G401 (cell line): ENCODE measurements at regions not wholly inside any gene's neighbourhood (a gene's known extent, or its start where the extent isn't known, plus 50 kb on each side); places are given as distances from the start of the nearest gene placed in this dataset.
"Not testable (repeated sequence)": the region's sequence is repeated elsewhere in the genome, so short reads cannot be mapped to it uniquely, and the experiment has no call there.

Source experiments
- DNase-seq: peaks from one replicate; pipeline ENCODE4 v3.0.0-alpha.2; 2015; ENCODE audit warnings: low spot score
- in situ Hi-C: cut with HindIII; loops from 2 replicates; pipeline ENCODE4 v1.10.0; 2016; ENCODE audit warnings: low sequenced_read_pairs, mixed read lengths

- DNase-seq = no peak
- in situ Hi-C loops = no loop called here
Observed at GRCh38 chr11:81570669-81571068, 1163.0 kb downstream of the FAM181B start.

GRCh38 chr11:81569999-81570398 is 1163.7 kb downstream of the FAM181B start:
- in situ Hi-C loops = no loop called here
- DNase-seq = no peak

- in situ Hi-C loops = no loop called here
- no peak for DNase-seq
Observed at GRCh38 chr11:81568918-81569317, 1164.7 kb downstream of the FAM181B start.

GRCh38 chr11:81548123-81548522 is 1185.5 kb downstream of the FAM181B start:
- DNase-seq = no peak
- in situ Hi-C loops = no loop called here

- DNase-seq, in situ Hi-C loops: not testable (repeated sequence)
Observed at GRCh38 chr11:81539806-81540205, 1193.9 kb downstream of the FAM181B start.

GRCh38 chr11:81515566-81515965 is 1218.1 kb downstream of the FAM181B start:
- DNase-seq = no peak
- in situ Hi-C loops = no loop called here

GRCh38 chr11:81497202-81497804 is 1236.4 kb downstream of the FAM181B start:
- in situ Hi-C loops = no loop called here
- peak; percentile 15 for DNase-seq

GRCh38 chr11:81496601-81497000 is 1237.1 kb downstream of the FAM181B start:
- in situ Hi-C loops = no loop called here
- no peak for DNase-seq

- DNase-seq = no peak
- in situ Hi-C loops = no loop called here
Observed at GRCh38 chr11:81495699-81496292, 1237.9 kb downstream of the FAM181B start.

GRCh38 chr11:81494431-81494830 is 1239.2 kb downstream of the FAM181B start:
- no peak for DNase-seq
- in situ Hi-C loops = no loop called here

- in situ Hi-C loops = no loop called here
- DNase-seq = no peak
Observed at GRCh38 chr11:81492923-81493445, 1240.7 kb downstream of the FAM181B start.

GRCh38 chr11:81487109-81487508 is 1246.6 kb downstream of the FAM181B start:
- no peak for DNase-seq
- in situ Hi-C loops = no loop called here

GRCh38 chr11:81484196-81484595 is 1249.5 kb downstream of the FAM181B start:
- DNase-seq = no peak

GRCh38 chr11:81477277-81477676 is 1256.4 kb downstream of the FAM181B start:
- in situ Hi-C loops = no loop called here
- DNase-seq = no peak

More at GRCh38 chr11:81484196-81484595, 1249.5 kb downstream of the FAM181B start:
- in situ Hi-C loops = no loop called here

- DNase-seq = no peak
- in situ Hi-C loops = no loop called here
Observed at GRCh38 chr11:81476345-81476744, 1257.3 kb downstream of the FAM181B start.

- no peak for DNase-seq
- in situ Hi-C loops = no loop called here
Observed at GRCh38 chr11:81472646-81473045, 1261.0 kb downstream of the FAM181B start.

GRCh38 chr11:81470446-81470845 is 1263.2 kb downstream of the FAM181B start:
- in situ Hi-C loops = no loop called here
- no peak for DNase-seq

- DNase-seq = no peak
Observed at GRCh38 chr11:81459766-81460306, 1273.8 kb downstream of the FAM181B start.

GRCh38 chr11:81449588-81450156 is 1284.0 kb downstream of the FAM181B start:
- no peak for DNase-seq
- in situ Hi-C loops = no loop called here

More at GRCh38 chr11:81459766-81460306, 1273.8 kb downstream of the FAM181B start:
- in situ Hi-C loops = no loop called here

GRCh38 chr11:81444297-81444696 is 1289.4 kb downstream of the FAM181B start:
- in situ Hi-C loops = no loop called here
- DNase-seq = no peak
